ENCODE measurements at regions not wholly inside any gene's neighbourhood (a gene's known extent, or its start where the extent isn't known, plus 50 kb on each side); places are given as distances from the start of the nearest gene placed in this dataset.
A peak's percentile ranks its signal among the peaks of the same experiment; 100 is the strongest.

DNA sequence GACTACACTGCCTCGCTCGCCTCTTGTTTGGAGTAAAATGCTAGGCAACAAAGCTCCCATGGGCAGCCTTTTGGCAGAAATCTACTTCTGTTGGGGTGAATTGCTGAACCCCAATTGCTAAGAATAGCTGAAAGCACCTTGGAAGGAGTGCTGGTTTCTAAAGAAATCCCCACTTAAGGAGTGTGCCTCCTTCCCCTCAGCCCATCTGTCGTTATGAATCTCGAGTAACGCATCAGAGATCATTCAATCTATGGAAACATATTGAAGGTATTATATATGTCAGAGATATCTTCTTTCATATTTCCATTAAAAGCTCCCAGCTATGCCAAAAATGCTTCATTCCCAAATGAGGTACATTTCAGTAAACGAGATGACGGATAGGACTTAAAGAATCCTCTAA is 229.6 kb upstream of the BLID start:
- no peaks in the 10 kb centered on the region for H4K20me1 ChIP-seq (ENCODE audit: low read length)
- no peaks in the 10 kb centered on the region for H3K9me2 ChIP-seq (replicated peaks; ENCODE audit: low read length)
- H3K9me3 ChIP-seq (ENCODE audit: low read length), result no peaks in the 10 kb centered on the region
- TF ChIP-seq EZH2 (IDR thresholded peaks at IDR 0.05; ENCODE audit: low read length, unreplicated experiment) (no peak), EZH2phosphoT487 (IDR thresholded peaks at IDR 0.05; ENCODE audit: borderline replicate concordance, low read length) (no peak)
- TF ChIP-seq, protein P1, sequence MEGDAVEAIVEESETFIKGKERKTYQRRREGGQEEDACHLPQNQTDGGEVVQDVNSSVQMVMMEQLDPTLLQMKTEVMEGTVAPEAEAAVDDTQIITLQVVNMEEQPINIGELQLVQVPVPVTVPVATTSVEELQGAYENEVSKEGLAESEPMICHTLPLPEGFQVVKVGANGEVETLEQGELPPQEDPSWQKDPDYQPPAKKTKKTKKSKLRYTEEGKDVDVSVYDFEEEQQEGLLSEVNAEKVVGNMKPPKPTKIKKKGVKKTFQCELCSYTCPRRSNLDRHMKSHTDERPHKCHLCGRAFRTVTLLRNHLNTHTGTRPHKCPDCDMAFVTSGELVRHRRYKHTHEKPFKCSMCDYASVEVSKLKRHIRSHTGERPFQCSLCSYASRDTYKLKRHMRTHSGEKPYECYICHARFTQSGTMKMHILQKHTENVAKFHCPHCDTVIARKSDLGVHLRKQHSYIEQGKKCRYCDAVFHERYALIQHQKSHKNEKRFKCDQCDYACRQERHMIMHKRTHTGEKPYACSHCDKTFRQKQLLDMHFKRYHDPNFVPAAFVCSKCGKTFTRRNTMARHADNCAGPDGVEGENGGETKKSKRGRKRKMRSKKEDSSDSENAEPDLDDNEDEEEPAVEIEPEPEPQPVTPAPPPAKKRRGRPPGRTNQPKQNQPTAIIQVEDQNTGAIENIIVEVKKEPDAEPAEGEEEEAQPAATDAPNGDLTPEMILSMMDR (conservative IDR thresholded peaks at IDR 0.05; ENCODE audit: low read depth, low read length), result no peak
- ATAC-seq, result no peak
- no peak overlapping the region for H3K4me2 ChIP-seq (ENCODE audit: low read length)
- intact Hi-C loops (cut with micrococcal nuclease), result no loop called here
- H3K4me1 ChIP-seq (ENCODE audit: insufficient read depth, low read length), result peaks cover 10% of the 10 kb centered on the region; the same call in 1 of the 2 replicates
- ChIA-PET CTCF (no interaction called here), POLR2A (ENCODE audit: unreplicated experiment) (no interaction called here)
- H3K9ac ChIP-seq (ENCODE audit: low read length), result no peak overlapping the region
- no peak overlapping the region for H3K27ac ChIP-seq (ENCODE audit: low read length)
- no peak overlapping the region for H2AFZ ChIP-seq (ENCODE audit: low read length)
- no peaks in the 10 kb centered on the region for H3K36me3 ChIP-seq (ENCODE audit: low read depth, low read length)
- no peaks in the 10 kb centered on the region for H3K79me2 ChIP-seq (ENCODE audit: low read length)
- H3K4me3 ChIP-seq (ENCODE audit: low read length), result no peak overlapping the region
- no peak for DNase-seq
- H3K27me3 ChIP-seq (ENCODE audit: low read length), result peaks cover 72% of the 10 kb centered on the region
- no TSS peak for BruUV-seq (replicated peaks)
- no peaks in the 10 kb centered on the region for H3F3A ChIP-seq (ENCODE audit: low read length, unreplicated experiment)

DNA sequence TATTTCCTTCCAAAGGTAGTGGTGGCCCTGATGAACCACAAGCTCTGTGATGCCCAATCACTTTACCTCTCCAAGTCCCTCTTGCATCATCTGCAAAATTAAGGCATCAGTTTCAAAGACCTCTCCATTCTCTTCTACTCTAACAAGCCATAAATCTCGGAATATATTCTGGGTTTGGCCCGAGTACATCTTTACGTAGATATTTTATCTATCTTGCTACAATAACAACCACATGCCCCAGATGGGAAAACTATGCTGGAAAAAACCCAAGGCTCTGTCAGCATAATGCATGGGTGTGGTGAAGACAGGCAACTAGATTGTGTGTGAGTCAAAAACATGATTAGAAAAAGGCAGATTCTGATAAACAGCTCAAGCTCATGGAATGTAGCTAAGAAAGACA is 228.2 kb upstream of the BLID start:
- H4K20me1 ChIP-seq (ENCODE audit: low read length), result no peaks in the 10 kb centered on the region
- no peaks in the 10 kb centered on the region for H3K79me2 ChIP-seq (ENCODE audit: low read length)
- no peak overlapping the region for H3K4me3 ChIP-seq (ENCODE audit: low read length)
- H3K27me3 ChIP-seq (ENCODE audit: low read length), result peaks cover 71% of the 10 kb centered on the region
- intact Hi-C loops (cut with micrococcal nuclease), result no loop called here
- no peaks in the 10 kb centered on the region for H3K9me3 ChIP-seq (ENCODE audit: low read length)
- H3F3A ChIP-seq (ENCODE audit: low read length, unreplicated experiment), result no peaks in the 10 kb centered on the region
- BruUV-seq (replicated peaks), result no TSS peak
- H3K36me3 ChIP-seq (ENCODE audit: low read depth, low read length), result no peaks in the 10 kb centered on the region
- H3K27ac ChIP-seq (ENCODE audit: low read length), result no peak overlapping the region
- DNase-seq (peak; percentile 63), ATAC-seq (no peak)
- peaks cover 10% of the 10 kb centered on the region; the same call in 1 of the 2 replicates for H3K4me1 ChIP-seq (ENCODE audit: insufficient read depth, low read length)
- POLR2A ChIA-PET (ENCODE audit: unreplicated experiment), result interaction anchor here (0.6 kb wide), 1 partner anchor 299 kb away, joined by 21 read pairs; no protein-coding TSS in a partner anchor
- no peak overlapping the region for H3K9ac ChIP-seq (ENCODE audit: low read length)
- CTCF ChIA-PET, result no interaction called here
- no peak overlapping the region for H2AFZ ChIP-seq (ENCODE audit: low read length)
- H3K9me2 ChIP-seq (replicated peaks; ENCODE audit: low read length), result no peaks in the 10 kb centered on the region
- TF ChIP-seq EZH2 (IDR thresholded peaks at IDR 0.05; ENCODE audit: low read length, unreplicated experiment) (no peak), EZH2phosphoT487 (IDR thresholded peaks at IDR 0.05; ENCODE audit: borderline replicate concordance, low read length) (no peak)
- TF ChIP-seq, protein P1 (conservative IDR thresholded peaks at IDR 0.05; ENCODE audit: low read depth, low read length), result no peak
- H3K4me2 ChIP-seq (ENCODE audit: low read length), result no peak overlapping the region

GRCh38 chr11:122343210-122343609 is 227.2 kb upstream of the BLID start:
- Histone ChIP-seq H3K9ac (ENCODE audit: low read length) (no peak overlapping the region), H3K4me1 (ENCODE audit: insufficient read depth, low read length) (peaks cover 10% of the 10 kb centered on the region; the same call in 1 of the 2 replicates), H3K9me2 (replicated peaks; ENCODE audit: low read length) (no peaks in the 10 kb centered on the region), H3K79me2 (ENCODE audit: low read length) (no peaks in the 10 kb centered on the region), H4K20me1 (ENCODE audit: low read length) (no peaks in the 10 kb centered on the region), H3K36me3 (ENCODE audit: low read depth, low read length) (no peaks in the 10 kb centered on the region), H3K4me3 (ENCODE audit: low read length) (no peak overlapping the region), H3K27me3 (ENCODE audit: low read length) (peaks cover 68% of the 10 kb centered on the region), H3K27ac (ENCODE audit: low read length) (no peak overlapping the region), H3K4me2 (ENCODE audit: low read length) (no peak overlapping the region), H3F3A (ENCODE audit: low read length, unreplicated experiment) (no peaks in the 10 kb centered on the region), H3K9me3 (ENCODE audit: low read length) (no peaks in the 10 kb centered on the region), H2AFZ (ENCODE audit: low read length) (no peak overlapping the region)
- intact Hi-C loops (cut with micrococcal nuclease), result no loop called here
- CTCF ChIA-PET, result no interaction called here
- ATAC-seq (no peak), DNase-seq (no peak)
- TF ChIP-seq EZH2phosphoT487 (IDR thresholded peaks at IDR 0.05; ENCODE audit: borderline replicate concordance, low read length), result no peak
- TF ChIP-seq, protein P1 (conservative IDR thresholded peaks at IDR 0.05; ENCODE audit: low read depth, low read length), result no peak
- TF ChIP-seq EZH2 (IDR thresholded peaks at IDR 0.05; ENCODE audit: low read length, unreplicated experiment), result no peak
- POLR2A ChIA-PET (ENCODE audit: unreplicated experiment), result no interaction called here
- no TSS peak for BruUV-seq (replicated peaks)

Data from PC-3 (cell line).